GM23338 (cell line): ENCODE measurements at regions not wholly inside any gene's neighbourhood (a gene's known extent, or its start where the extent isn't known, plus 50 kb on each side); places are given as distances from the start of the nearest gene placed in this dataset.

Experiments used
- ATAC-seq: fragments of 200-7000 bp; cut with Tn5 transposase; 3 replicates; pipeline ENCODE4 v1.9.1; 2020
- DNase-seq: peaks from one replicate; pipeline ENCODE4 v3.0.0-alpha.2; 2015; ENCODE audit warnings: low spot score
- H2AFZ ChIP-seq: fragments of 200-600 bp; sonication (generic); 2 replicates; pipeline ENCODE4 v1.8.0; 2016; ENCODE audit warnings: antibody characterized with exemption, mild to moderate bottlenecking, moderate library complexity
- H3F3A ChIP-seq: fragments of 200-600 bp; sonication (generic); replicated peaks from 2 replicates; pipeline ENCODE4 v1.8.0; 2017; ENCODE audit warnings: antibody characterized with exemption, mixed run types, low read depth
- H3K27ac ChIP-seq: fragments of 200-600 bp; sonication (generic); 2 replicates; pipeline ENCODE4 v1.6.1; 2016; ENCODE audit warnings: low read depth
- H3K27me3 ChIP-seq: fragments of 200-600 bp; sonication (generic); 2 replicates; pipeline ENCODE4 v1.8.0; 2016; ENCODE audit warnings: mild to moderate bottlenecking, mixed run types, moderate library complexity; ENCODE audit not compliant: insufficient read depth
- H3K36me3 ChIP-seq: fragments of 200-600 bp; sonication (generic); 2 replicates; pipeline ENCODE4 v1.8.0; 2016; ENCODE audit warnings: mild to moderate bottlenecking; ENCODE audit not compliant: insufficient read depth
- H3K4me1 ChIP-seq: fragments of 200-600 bp; sonication (generic); 2 replicates; pipeline ENCODE4 v1.8.0; 2016; ENCODE audit warnings: mild to moderate bottlenecking, moderate library complexity; ENCODE audit not compliant: insufficient read depth
- H3K4me2 ChIP-seq: fragments of 200-600 bp; sonication (generic); 2 replicates; pipeline ENCODE4 v1.7.1; 2017; ENCODE audit warnings: mixed run types
- H3K4me3 ChIP-seq: fragments of 200-600 bp; sonication (generic); 2 replicates; pipeline ENCODE4 v1.6.1; 2016; ENCODE audit warnings: mixed run types
- H3K79me2 ChIP-seq: fragments of 200-600 bp; sonication (generic); replicated peaks from 2 replicates; pipeline ENCODE4 v1.8.0; 2017; ENCODE audit warnings: mild to moderate bottlenecking; ENCODE audit not compliant: insufficient read depth
- H3K9me2 ChIP-seq: fragments of 200-600 bp; sonication (generic); 2 replicates; pipeline ENCODE4 v1.8.0; 2017; ENCODE audit not compliant: insufficient read depth
- H4K20me1 ChIP-seq: fragments of 200-600 bp; sonication (generic); replicated peaks from 2 replicates; pipeline ENCODE4 v1.8.0; 2017; ENCODE audit warnings: mild to moderate bottlenecking; ENCODE audit not compliant: insufficient read depth
- H3K27ac Mint-ChIP-seq: 2 replicates; pipeline ENCODE4 v1.8.0; 2020; ENCODE audit warnings: inconsistent platforms, mild to moderate bottlenecking, moderate library complexity, mixed read lengths
- H3K27me3 Mint-ChIP-seq: 3 replicates; pipeline ENCODE4 v1.8.0; 2022; ENCODE audit warnings: low read depth, mild to moderate bottlenecking, moderate library complexity, mixed read lengths, inconsistent platforms; ENCODE audit not compliant: insufficient read depth, poor library complexity
- H3K36me3 Mint-ChIP-seq: 3 replicates; pipeline ENCODE4 v1.8.0; 2021; ENCODE audit warnings: low read depth, mild to moderate bottlenecking, inconsistent platforms, moderate library complexity, mixed read lengths
- H3K4me1 Mint-ChIP-seq: 3 replicates; pipeline ENCODE4 v1.8.0; 2020; ENCODE audit warnings: mild to moderate bottlenecking, inconsistent platforms, mixed read lengths
- H3K4me3 Mint-ChIP-seq: 3 replicates; pipeline ENCODE4 v1.8.0; 2021; ENCODE audit warnings: moderate library complexity, mild to moderate bottlenecking, inconsistent platforms, mixed read lengths
- H3K9me3 Mint-ChIP-seq: 3 replicates; pipeline ENCODE4 v1.8.0; 2020; ENCODE audit warnings: moderate library complexity, mild to moderate bottlenecking, inconsistent platforms, mixed read lengths
- CREB1 ChIP-seq: fragments of 250-450 bp; sonication (Bioruptor Pico); IDR thresholded peaks from 2 replicates; pipeline ENCODE4 v1.5.0; 2020; ENCODE audit warnings: low read depth, mild to moderate bottlenecking, moderate library complexity
- CTCF ChIP-seq, 2 experiments: fragments of 200-600 bp in 1 of 2; sonication (generic) in 1 of 2; conservative IDR thresholded peaks; 2 replicates each; pipeline versions ENCODE4 v1.5.1 to v1.6.1; 2016 to 2017; ENCODE audit warnings: antibody characterized with exemption in 2 of 2, low read depth in 2 of 2, mild to moderate bottlenecking in 2 of 2, moderate library complexity in 1 of 2
- EZH2 ChIP-seq: fragments of 200-600 bp; sonication (generic); IDR thresholded peaks from one replicate; pipeline ENCODE4 v1.8.0; 2017; ENCODE audit warnings: antibody characterized with exemption, mild to moderate bottlenecking, low read depth; ENCODE audit not compliant: unreplicated experiment
- EZH2phosphoT487 ChIP-seq: fragments of 200-600 bp; sonication (generic); IDR thresholded peaks from one replicate; pipeline ENCODE4 v1.8.1; 2018; ENCODE audit warnings: antibody characterized with exemption; ENCODE audit not compliant: unreplicated experiment
- JUNB ChIP-seq: IDR thresholded peaks from one replicate; pipeline ENCODE4 v1.6.1; 2016; ENCODE audit warnings: antibody characterized with exemption; ENCODE audit not compliant: unreplicated experiment
- POLR2AphosphoS5 ChIP-seq: IDR thresholded peaks from 2 replicates; pipeline ENCODE4 v1.6.1; 2016; ENCODE audit warnings: antibody characterized with exemption, low read depth
- STAT1 ChIP-seq: IDR thresholded peaks from one replicate; pipeline ENCODE4 v1.6.1; 2016; ENCODE audit warnings: antibody characterized with exemption; ENCODE audit not compliant: unreplicated experiment
- ZNF114 ChIP-seq: fragments of 250-450 bp; sonication (Bioruptor Pico); IDR thresholded peaks from 2 replicates; pipeline ENCODE4 v1.5.0; 2020; ENCODE audit warnings: mild to moderate bottlenecking, moderate library complexity
- ZNF331 ChIP-seq: fragments of 250-450 bp; sonication (Bioruptor Pico); IDR thresholded peaks from 2 replicates; pipeline ENCODE4 v1.5.0; 2020; ENCODE audit warnings: low read depth, mild to moderate bottlenecking, moderate library complexity
- ZNF462 ChIP-seq: fragments of 250-450 bp; sonication (Bioruptor Pico); IDR thresholded peaks from 2 replicates; pipeline ENCODE4 v1.5.0; 2020; ENCODE audit warnings: mild to moderate bottlenecking, moderate library complexity
- TF ChIP-seq, protein P1 (sequence below): IDR thresholded peaks from one replicate; pipeline ENCODE4 v1.6.1; 2018; ENCODE audit warnings: antibody characterized with exemption; ENCODE audit not compliant: unreplicated experiment

- DNase-seq = no peak
- no peak overlapping the region for H3K27ac ChIP-seq
- H3K36me3 ChIP-seq = no peaks in the 10 kb centered on the region
- H3K9me2 ChIP-seq = no peaks in the 10 kb centered on the region; the same call in 1 of the 2 replicates
- H3K27me3 ChIP-seq = no peaks in the 10 kb centered on the region
- H3K4me1 Mint-ChIP-seq = no peaks in the 10 kb centered on the region
- no peaks in the 10 kb centered on the region for H3K4me1 ChIP-seq
- H3K27ac Mint-ChIP-seq = no peak overlapping the region
- peaks cover 7% of the 10 kb centered on the region; the same call in 2 of the 3 replicates for H3K9me3 Mint-ChIP-seq
- no peak overlapping the region for H3K4me3 Mint-ChIP-seq
- H3K27me3 Mint-ChIP-seq = peaks cover 4% of the 10 kb centered on the region
- no peaks in the 10 kb centered on the region for H3K79me2 ChIP-seq
- no peak overlapping the region for H3K4me2 ChIP-seq
- no peak for ATAC-seq
- H2AFZ ChIP-seq = no peak overlapping the region
- H4K20me1 ChIP-seq = no peaks in the 10 kb centered on the region
- TF ChIP-seq STAT1 (no peak), JUNB (no peak), ZNF331 (CRISPR knock-in tag) (no peak), EZH2phosphoT487 (no peak), ZNF114 (no peak), ZNF462 (CRISPR knock-in tag) (no peak), POLR2AphosphoS5 (no peak), EZH2 (no peak), CTCF (conservative IDR thresholded peaks at IDR 0.05; ENCODE audit: low read depth in 2 of 2) (no peak), CREB1 (no peak)
- TF ChIP-seq, protein P1, sequence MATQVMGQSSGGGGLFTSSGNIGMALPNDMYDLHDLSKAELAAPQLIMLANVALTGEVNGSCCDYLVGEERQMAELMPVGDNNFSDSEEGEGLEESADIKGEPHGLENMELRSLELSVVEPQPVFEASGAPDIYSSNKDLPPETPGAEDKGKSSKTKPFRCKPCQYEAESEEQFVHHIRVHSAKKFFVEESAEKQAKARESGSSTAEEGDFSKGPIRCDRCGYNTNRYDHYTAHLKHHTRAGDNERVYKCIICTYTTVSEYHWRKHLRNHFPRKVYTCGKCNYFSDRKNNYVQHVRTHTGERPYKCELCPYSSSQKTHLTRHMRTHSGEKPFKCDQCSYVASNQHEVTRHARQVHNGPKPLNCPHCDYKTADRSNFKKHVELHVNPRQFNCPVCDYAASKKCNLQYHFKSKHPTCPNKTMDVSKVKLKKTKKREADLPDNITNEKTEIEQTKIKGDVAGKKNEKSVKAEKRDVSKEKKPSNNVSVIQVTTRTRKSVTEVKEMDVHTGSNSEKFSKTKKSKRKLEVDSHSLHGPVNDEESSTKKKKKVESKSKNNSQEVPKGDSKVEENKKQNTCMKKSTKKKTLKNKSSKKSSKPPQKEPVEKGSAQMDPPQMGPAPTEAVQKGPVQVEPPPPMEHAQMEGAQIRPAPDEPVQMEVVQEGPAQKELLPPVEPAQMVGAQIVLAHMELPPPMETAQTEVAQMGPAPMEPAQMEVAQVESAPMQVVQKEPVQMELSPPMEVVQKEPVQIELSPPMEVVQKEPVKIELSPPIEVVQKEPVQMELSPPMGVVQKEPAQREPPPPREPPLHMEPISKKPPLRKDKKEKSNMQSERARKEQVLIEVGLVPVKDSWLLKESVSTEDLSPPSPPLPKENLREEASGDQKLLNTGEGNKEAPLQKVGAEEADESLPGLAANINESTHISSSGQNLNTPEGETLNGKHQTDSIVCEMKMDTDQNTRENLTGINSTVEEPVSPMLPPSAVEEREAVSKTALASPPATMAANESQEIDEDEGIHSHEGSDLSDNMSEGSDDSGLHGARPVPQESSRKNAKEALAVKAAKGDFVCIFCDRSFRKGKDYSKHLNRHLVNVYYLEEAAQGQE = no peak
- no peak overlapping the region for H3K4me3 ChIP-seq
- no peaks in the 10 kb centered on the region for H3F3A ChIP-seq
- no peaks in the 10 kb centered on the region for H3K36me3 Mint-ChIP-seq
Measured at GRCh38 chr9:82423700-82424099, 435.1 kb downstream of the SPATA31D1 start.
